HepG2 (cell line): ENCODE measurements at regions not wholly inside any gene's neighbourhood (a gene's known extent, or its start where the extent isn't known, plus 50 kb on each side); places are given as distances from the start of the nearest gene placed in this dataset.

ENCODE experiments used
- ATAC-seq: fragments of 200-7000 bp; cut with Tn5 transposase; 3 replicates; pipeline ENCODE4 v1.9.1; 2020; ENCODE audit warnings: mild to moderate bottlenecking, moderate library complexity
- BruUV-seq: library from RNA; stranded (reverse); fragments of 400-500 nt; replicated peaks from 2 replicates; lab custom pipeline; 2021; lab: Mats Ljungman, UMichigan
- CTCF ChIA-PET: fragments of 300-600 bp; formaldehyde crosslinking; extraction: SDS; loops from one replicate; lab custom pipeline; 2021; ENCODE audit warnings: low total read pairs, inconsistent platforms, low intra/inter-chr PET ratio; lab: Yijun Ruan, JAX
- POLR2A ChIA-PET: fragments of 350-600 bp; sonication (Branson Sonifier 250); formaldehyde crosslinking; loops from one replicate; lab custom pipeline; 2020; ENCODE audit warnings: antibody characterized with exemption, inconsistent platforms; lab: Yijun Ruan, JAX
- DNase-seq: peaks from one replicate; pipeline ENCODE4 v3.0.0-alpha.2; 2015; ENCODE audit warnings: low spot score
- FAIRE-seq: peaks from 3 replicates; lab custom pipeline; 2011; peaks lifted over from hg19 to GRCh38; lab: Jason Lieb, UNC
- H2AFZ ChIP-seq: one replicate; pipeline ENCODE4 v1.6.1; 2011; ENCODE audit warnings: low read length, inconsistent platforms
- H3K27ac ChIP-seq: fragments of 300-600 bp; 3 replicates; pipeline ENCODE4 v1.8.0; 2011; ENCODE audit warnings: mixed run types, mild to moderate bottlenecking, mixed read lengths, low read length, inconsistent platforms; ENCODE audit not compliant: insufficient read depth; ENCODE audit errors: extremely low read length
- H3K27me3 ChIP-seq, 2 experiments: fragments of 200-600 bp in 1 of 2; 2 replicates in 1 of 2; 3 replicates in 1 of 2; pipeline versions ENCODE4 v1.6.0 to v1.8.0; 2011; ENCODE audit warnings: low read length in 2 of 2, mild to moderate bottlenecking in 2 of 2, moderate library complexity in 2 of 2, inconsistent platforms in 1 of 2; ENCODE audit not compliant: insufficient read depth in 2 of 2, control insufficient read depth in 1 of 2
- H3K36me3 ChIP-seq, 2 experiments: fragments of 200-600 bp in 1 of 2; replicated peaks in 1 of 2; 2 replicates in 1 of 2; 3 replicates in 1 of 2; pipeline versions ENCODE4 v1.5.1 to v1.8.0; 2011; ENCODE audit warnings: low read length in 2 of 2, inconsistent platforms in 1 of 2; ENCODE audit not compliant: insufficient read depth in 2 of 2, control insufficient read depth in 1 of 2
- H3K4me1 ChIP-seq: 2 replicates; pipeline ENCODE4 v1.5.1; 2012; ENCODE audit warnings: low read length, inconsistent platforms; ENCODE audit not compliant: insufficient read depth
- H3K4me2 ChIP-seq: 2 replicates; pipeline ENCODE4 v1.6.0; 2011; ENCODE audit warnings: low read depth, low read length, inconsistent platforms
- H3K4me3 ChIP-seq, 3 experiments: fragments of 200-600 bp in 1 of 3; sonication (generic), shearing (Covaris generic) in 1 of 3; replicated peaks in 1 of 3; 2 replicates each; pipeline ENCODE4 v1.5.1; 2011 to 2016; ENCODE audit warnings: low read length in 3 of 3, inconsistent platforms in 2 of 3, low read depth in 2 of 3, mild to moderate bottlenecking in 2 of 3, control low read depth in 1 of 3, mixed read lengths in 1 of 3; ENCODE audit not compliant: insufficient read depth in 1 of 3
- H3K79me2 ChIP-seq: one replicate; pipeline ENCODE4 v1.6.1; 2011; ENCODE audit warnings: low read length, inconsistent platforms; ENCODE audit not compliant: insufficient read depth
- H3K9ac ChIP-seq: 2 replicates; pipeline ENCODE4 v1.6.0; 2011; ENCODE audit warnings: mild to moderate bottlenecking, low read depth, low read length, inconsistent platforms; ENCODE audit not compliant: insufficient read depth
- H3K9me3 ChIP-seq: 2 replicates; pipeline ENCODE4 v1.5.1; 2012; ENCODE audit warnings: mild to moderate bottlenecking, low read length
- H4K20me1 ChIP-seq: 2 replicates; pipeline ENCODE4 v1.6.0; 2011; ENCODE audit warnings: inconsistent platforms, mild to moderate bottlenecking, low read length, moderate library complexity; ENCODE audit not compliant: insufficient read depth
- CHD2 ChIP-seq: IDR thresholded peaks from 2 replicates; pipeline ENCODE4 v1.6.1; 2011; ENCODE audit warnings: low read depth, low read length, improper control_type of control experiment
- MTF1 ChIP-seq: sonication (generic); formaldehyde crosslinking; IDR thresholded peaks from 2 replicates; pipeline ENCODE4 v1.5.0; 2020; ENCODE audit warnings: missing genetic modification reagents
- NCOA2 ChIP-seq: sonication (generic); formaldehyde crosslinking; IDR thresholded peaks from 2 replicates; pipeline ENCODE4 v1.8.0; 2022; ENCODE audit warnings: inconsistent platforms
- NR2F2 ChIP-seq: IDR thresholded peaks from 2 replicates; pipeline ENCODE4 v1.6.1; 2012; ENCODE audit warnings: low read depth, inconsistent platforms, borderline replicate concordance
- SKIL ChIP-seq: sonication (generic); formaldehyde crosslinking; IDR thresholded peaks from 2 replicates; pipeline ENCODE4 v1.8.0; 2022; ENCODE audit warnings: missing genetic modification reagents, mild to moderate bottlenecking, moderate library complexity, borderline replicate concordance
- SNAPC4 ChIP-seq: sonication (generic); formaldehyde crosslinking; IDR thresholded peaks from 2 replicates; pipeline ENCODE4 v1.4.0; 2020; ENCODE audit warnings: mild to moderate bottlenecking, missing genetic modification reagents
- ZNF318 ChIP-seq: sonication (generic); formaldehyde crosslinking; IDR thresholded peaks from 2 replicates; pipeline ENCODE4 v1.4.0; 2020; ENCODE audit warnings: mild to moderate bottlenecking, missing genetic modification reagents
- ZNF597 ChIP-seq: sonication (generic); formaldehyde crosslinking; IDR thresholded peaks from 2 replicates; pipeline ENCODE4 v1.5.0; 2020; ENCODE audit warnings: missing genetic modification reagents
- ZNF644 ChIP-seq: IDR thresholded peaks from 2 replicates; pipeline ENCODE4 v1.6.1; 2016; ENCODE audit warnings: low read depth
- WGBS: methylation state at CpG from one replicate; pipeline ENCODE4 v1.1.6; 2017; ENCODE audit warnings: low lambda C conversion rate; 5-methylcytosine and 5-hydroxymethylcytosine counted together
- in situ Hi-C: cut with HindIII; loops from 2 replicates; pipeline ENCODE4 v1.10.0; 2017; ENCODE audit warnings: low pct_unique_long_range_greater_than_20kb; ENCODE audit not compliant: extremely low pct_ligation_motif_present
- intact Hi-C: fragments of 100-400 bp; cut with micrococcal nuclease; formaldehyde crosslinking; loops from one replicate; pipeline ENCODE4 v1.10.0; 2022; ENCODE audit not compliant: unreplicated experiment

- 0% methylated on average over 1 of the region's 1 CpG for WGBS
- intact Hi-C loops = no loop called here
- DNase-seq = no peak
- ChIA-PET CTCF (no interaction called here), POLR2A (no interaction called here)
- no peak overlapping the region for H3K9ac ChIP-seq
- no peak for FAIRE-seq
- ATAC-seq = no peak
- H3K79me2 ChIP-seq = no peaks in the 10 kb centered on the region
- peaks cover 0 to 3% of the 10 kb centered on the region in 2 experiments; a peak in 1 of 5 replicates for H3K27me3 ChIP-seq
- in situ Hi-C loops = no loop called here
- no TSS peak for BruUV-seq
- no peak overlapping the region for H2AFZ ChIP-seq
- no peaks in the 10 kb centered on the region for H3K4me1 ChIP-seq
- H3K4me3 ChIP-seq = no peak overlapping the region
- H3K36me3 ChIP-seq = no peaks in the 10 kb centered on the region
- no peaks in the 10 kb centered on the region for H3K9me3 ChIP-seq
- H3K27ac ChIP-seq = no peak overlapping the region
- H3K4me2 ChIP-seq = no peak overlapping the region
- H4K20me1 ChIP-seq = no peaks in the 10 kb centered on the region
- TF ChIP-seq NR2F2 (no peak), NCOA2 (CRISPR knock-in tag) (no peak), ZNF318 (CRISPR knock-in tag) (no peak), MTF1 (CRISPR knock-in tag) (no peak), CHD2 (no peak), ZNF644 (CRISPR knock-in tag) (no peak), ZNF597 (no peak), SKIL (CRISPR knock-in tag) (no peak), SNAPC4 (no peak)
These were observed 352.6 kb upstream of the CRIM1 start for GRCh38 chr2:36002941-36003340.
